Testis (tissue), 2 donors: ENCODE measurements at regions not wholly inside any gene's neighbourhood (a gene's known extent, or its start where the extent isn't known, plus 50 kb on each side); places are given as distances from the start of the nearest gene placed in this dataset.

Experiments
- DNase-seq: peaks from one replicate; pipeline ENCODE4 v3.0.0-alpha.2; 2019
- H3K27ac ChIP-seq, 2 donors: fragments of 200-600 bp; sonication (generic); one replicate each; pipeline ENCODE4 v1.5.1; 2019
- H3K27me3 ChIP-seq: fragments of 200-600 bp; sonication (generic); one replicate; pipeline ENCODE4 v1.5.1; 2019
- H3K36me3 ChIP-seq: fragments of 200-600 bp; sonication (generic); one replicate; pipeline ENCODE4 v1.5.1; 2017; ENCODE audit warnings: low read depth; ENCODE audit errors: missing control alignments
- H3K4me1 ChIP-seq: fragments of 200-600 bp; sonication (generic); one replicate; pipeline ENCODE4 v1.5.1; 2019
- H3K4me3 ChIP-seq, 2 donors: fragments of 200-600 bp; sonication (generic); one replicate each; pipeline ENCODE4 v1.5.1; 2017 to 2019
- H3K9me3 ChIP-seq: fragments of 200-600 bp; sonication (generic); one replicate; pipeline ENCODE4 v1.5.1; 2017
- POLR2A ChIP-seq: fragments of 450-650 bp; IDR thresholded peaks from one replicate; pipeline ENCODE4 v1.6.1; 2017; ENCODE audit warnings: antibody characterized with exemption, mild to moderate bottlenecking, moderate library complexity
- WGBS, 2 donors: methylation state at CpG; one replicate each; pipeline ENCODE4 v1.1.5; 2018; 5-methylcytosine and 5-hydroxymethylcytosine counted together
- intact Hi-C: fragments of 100-400 bp; cut with DNase I; formaldehyde crosslinking; loops from one replicate; pipeline ENCODE4 v1.15.1; 2023; ENCODE audit warnings: low total_unique reads
- TF ChIP-seq, protein P1 (sequence below), 3 experiments: fragments of 450-650 bp in 2 of 3; fragments of 200-600 bp in 1 of 3; sonication (generic) in 1 of 3; IDR thresholded peaks; one replicate each; pipeline ENCODE4 v1.5.1; 2016 to 2019; ENCODE audit warnings: antibody characterized with exemption in 3 of 3, mild to moderate bottlenecking in 2 of 3, moderate library complexity in 1 of 3

DNA sequence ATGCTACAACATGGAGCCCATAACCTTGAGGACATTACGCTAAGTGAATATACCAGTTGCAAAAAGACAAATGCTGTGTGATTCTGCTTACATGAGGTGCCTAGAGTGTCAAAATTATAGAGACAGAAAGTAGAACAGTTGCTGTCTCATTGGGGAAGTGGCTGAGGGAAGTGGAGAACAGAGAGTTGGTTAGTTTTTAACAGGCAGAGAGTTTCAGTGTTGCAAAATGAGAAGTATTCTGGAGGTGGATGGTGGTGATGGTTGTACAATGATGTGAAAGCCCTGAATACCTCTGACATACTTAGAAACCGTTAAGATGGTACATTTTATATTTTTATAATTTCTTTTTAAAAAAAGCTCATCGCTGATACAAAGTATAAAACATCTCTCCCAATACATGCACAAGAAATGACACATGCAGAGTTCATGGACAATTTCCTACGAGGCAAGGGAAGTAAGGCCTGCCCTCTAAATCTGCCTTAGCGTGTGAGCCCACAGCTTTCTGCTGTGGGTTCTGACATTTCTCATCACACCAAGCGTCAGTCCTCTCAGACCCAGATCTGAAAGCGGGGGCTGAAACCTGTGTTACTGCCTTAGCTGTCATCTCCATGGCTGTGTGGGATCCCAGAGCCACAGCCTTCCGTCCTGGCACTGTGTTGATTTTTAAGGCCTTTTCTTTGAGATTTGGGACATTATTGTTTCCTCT is 126.0 kb downstream of the RNASET2 start:
- Histone ChIP-seq H3K4me3 (no peak overlapping the region), H3K27ac (no peak overlapping the region), H3K4me1 (no peaks in the 10 kb centered on the region), H3K27me3 (no peaks in the 10 kb centered on the region), H3K36me3 (no peaks in the 10 kb centered on the region), H3K9me3 (no peaks in the 10 kb centered on the region)
- DNase-seq = no peak
- 73 to 78% methylated on average over 8 of the region's 8 CpGs for WGBS, 2 donors
- TF ChIP-seq POLR2A = no peak
- TF ChIP-seq, protein P1, sequence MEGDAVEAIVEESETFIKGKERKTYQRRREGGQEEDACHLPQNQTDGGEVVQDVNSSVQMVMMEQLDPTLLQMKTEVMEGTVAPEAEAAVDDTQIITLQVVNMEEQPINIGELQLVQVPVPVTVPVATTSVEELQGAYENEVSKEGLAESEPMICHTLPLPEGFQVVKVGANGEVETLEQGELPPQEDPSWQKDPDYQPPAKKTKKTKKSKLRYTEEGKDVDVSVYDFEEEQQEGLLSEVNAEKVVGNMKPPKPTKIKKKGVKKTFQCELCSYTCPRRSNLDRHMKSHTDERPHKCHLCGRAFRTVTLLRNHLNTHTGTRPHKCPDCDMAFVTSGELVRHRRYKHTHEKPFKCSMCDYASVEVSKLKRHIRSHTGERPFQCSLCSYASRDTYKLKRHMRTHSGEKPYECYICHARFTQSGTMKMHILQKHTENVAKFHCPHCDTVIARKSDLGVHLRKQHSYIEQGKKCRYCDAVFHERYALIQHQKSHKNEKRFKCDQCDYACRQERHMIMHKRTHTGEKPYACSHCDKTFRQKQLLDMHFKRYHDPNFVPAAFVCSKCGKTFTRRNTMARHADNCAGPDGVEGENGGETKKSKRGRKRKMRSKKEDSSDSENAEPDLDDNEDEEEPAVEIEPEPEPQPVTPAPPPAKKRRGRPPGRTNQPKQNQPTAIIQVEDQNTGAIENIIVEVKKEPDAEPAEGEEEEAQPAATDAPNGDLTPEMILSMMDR (IDR thresholded peaks at IDR 0.05) = no peak
- intact Hi-C loops = no loop called here

DNA sequence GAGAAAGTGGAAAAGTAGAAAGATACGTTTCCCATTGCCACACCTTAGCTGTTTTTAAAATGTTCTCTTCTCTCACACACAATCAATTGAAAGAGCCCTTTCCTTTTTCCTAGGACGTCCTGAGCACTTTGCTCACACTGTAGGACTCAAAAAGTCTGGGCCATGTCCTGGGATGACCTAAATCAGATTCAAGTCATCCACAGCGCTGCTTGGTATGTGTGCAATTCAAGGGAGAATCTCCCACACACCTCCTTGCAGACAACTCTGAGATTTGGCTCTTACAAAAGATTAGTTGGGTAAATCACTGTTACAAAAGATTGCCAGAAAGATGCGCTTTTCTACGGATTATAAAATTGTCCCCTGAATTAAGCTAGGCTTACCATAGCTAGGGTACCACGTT is 130.1 kb downstream of the RNASET2 start:
- intact Hi-C loops = no loop called here
- H3K27ac ChIP-seq = no peak overlapping the region
- no peak for DNase-seq
- H3K4me1 ChIP-seq = no peaks in the 10 kb centered on the region
- no peak overlapping the region for H3K4me3 ChIP-seq
- H3K27me3 ChIP-seq = no peaks in the 10 kb centered on the region
- no peaks in the 10 kb centered on the region for H3K36me3 ChIP-seq
- no peak for TF ChIP-seq POLR2A
- TF ChIP-seq, protein P1 (IDR thresholded peaks at IDR 0.05) = no peak
- H3K9me3 ChIP-seq = no peaks in the 10 kb centered on the region
- WGBS, 2 donors = 73 to 75% methylated on average over 6 of the region's 6 CpGs

GRCh38 chr6:166825553-166826145 is 130.7 kb downstream of the RNASET2 start:
- H3K27ac ChIP-seq = no peak overlapping the region
- no peak overlapping the region for H3K4me3 ChIP-seq
- no peak for DNase-seq
- H3K9me3 ChIP-seq = no peaks in the 10 kb centered on the region
- 74 to 82% methylated on average over 5 to 6 of the region's 6 CpGs for WGBS, 2 donors
- intact Hi-C loops = no loop called here
- TF ChIP-seq POLR2A = no peak
- TF ChIP-seq, protein P1 (IDR thresholded peaks at IDR 0.05) = no peak
- no peaks in the 10 kb centered on the region for H3K4me1 ChIP-seq
- no peaks in the 10 kb centered on the region for H3K27me3 ChIP-seq
- no peaks in the 10 kb centered on the region for H3K36me3 ChIP-seq

DNA sequence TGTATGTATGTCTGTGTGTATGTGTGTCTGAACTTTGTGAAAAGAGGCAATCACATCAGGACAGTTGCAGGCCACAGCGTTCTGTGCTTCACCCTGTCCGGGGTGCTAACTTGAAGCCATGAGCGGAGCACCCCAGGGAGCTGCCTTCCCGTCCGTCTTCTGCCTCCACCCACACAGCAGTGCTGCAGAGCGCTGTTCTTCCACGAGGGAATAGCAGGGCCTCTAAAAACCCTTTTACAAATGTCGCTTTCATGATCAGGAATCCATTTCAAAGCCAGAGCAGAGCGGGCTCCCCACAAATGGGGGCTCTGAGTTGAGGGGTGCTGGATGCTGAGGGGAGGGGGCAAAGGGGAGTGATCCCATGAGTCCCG is 131.5 kb downstream of the RNASET2 start:
- H3K9me3 ChIP-seq = no peaks in the 10 kb centered on the region
- H3K36me3 ChIP-seq = no peaks in the 10 kb centered on the region
- TF ChIP-seq POLR2A = no peak
- TF ChIP-seq, protein P1 (IDR thresholded peaks at IDR 0.05) = no peak
- no peaks in the 10 kb centered on the region for H3K27me3 ChIP-seq
- 89 to 90% methylated on average over 10 of the region's 10 CpGs for WGBS, 2 donors
- intact Hi-C loops = no loop called here
- H3K4me3 ChIP-seq = no peak overlapping the region
- H3K27ac ChIP-seq = no peak overlapping the region
- no peak for DNase-seq
- H3K4me1 ChIP-seq = no peaks in the 10 kb centered on the region
